Naive thymus-derived CD4-positive, alpha-beta T cell (primary cell): ENCODE measurements at regions not wholly inside any gene's neighbourhood (a gene's known extent, or its start where the extent isn't known, plus 50 kb on each side); places are given as distances from the start of the nearest gene placed in this dataset. TPM values are rescaled to one million over a fixed set of nuclear protein-coding genes. Genes with fewer than 3 reads are reported as not detected.

Experiments
- ATAC-seq: fragments of 150-1000 bp; cut with Tn5 transposase; 2 replicates; pipeline ENCODE4 v1.10.0; 2021; ENCODE audit warnings: mild to moderate bottlenecking, moderate library complexity
- CTCF ChIA-PET: fragments of 350-600 bp; sonication (Branson Sonifier 250); formaldehyde crosslinking; loops from one replicate; lab custom pipeline; 2021; ENCODE audit warnings: antibody characterized with exemption; lab: Charles Lee
- POLR2A ChIA-PET: fragments of 350-600 bp; sonication (Branson Sonifier 250); formaldehyde crosslinking; loops from one replicate; lab custom pipeline; 2021; ENCODE audit warnings: antibody characterized with exemption, inconsistent platforms; lab: Charles Lee
- DNase-seq, 9 donors: peaks; one replicate each; pipeline versions ENCODE4 v3.0.0 to v3.0.0-alpha.2; 2020 to 2022; ENCODE audit warnings: mixed read lengths in 1 of 9
- H3K27ac ChIP-seq: one replicate; pipeline ENCODE4 v1.7.0; 2013; ENCODE audit warnings: mild to moderate bottlenecking, low read depth, low read length, moderate library complexity
- H3K27me3 ChIP-seq, 2 donors: one replicate each; pipeline ENCODE4 v1.7.0; 2013; ENCODE audit warnings: low read length in 2 of 2, mild to moderate bottlenecking in 2 of 2, moderate library complexity in 2 of 2; ENCODE audit not compliant: control insufficient read depth in 2 of 2, insufficient read depth in 2 of 2
- H3K36me3 ChIP-seq, 3 experiments: 1 replicate in 2 of 3; 2 replicates in 1 of 3; pipeline ENCODE4 v1.7.0; 2013; ENCODE audit warnings: low read length in 3 of 3, mild to moderate bottlenecking in 3 of 3, moderate library complexity in 1 of 3; ENCODE audit not compliant: insufficient read depth in 3 of 3, control insufficient read depth in 2 of 3
- H3K4me1 ChIP-seq, 2 donors: one replicate each; pipeline ENCODE4 v1.7.0; 2013; ENCODE audit warnings: low read length in 2 of 2, mild to moderate bottlenecking in 2 of 2, moderate library complexity in 1 of 2; ENCODE audit not compliant: control insufficient read depth in 2 of 2, insufficient read depth in 2 of 2
- H3K4me3 ChIP-seq: 2 replicates; pipeline ENCODE4 v1.7.0; 2013; ENCODE audit warnings: mild to moderate bottlenecking, low read length
- H3K9me3 ChIP-seq, 3 experiments: 1 replicate in 2 of 3; 2 replicates in 1 of 3; pipeline ENCODE4 v1.7.0; 2013; ENCODE audit warnings: low read length in 3 of 3; ENCODE audit not compliant: control insufficient read depth in 2 of 3
- H3K27ac Mint-ChIP-seq, 9 donors: one replicate each; pipeline ENCODE4 v1.8.0; 2020 to 2022; ENCODE audit warnings: mixed read lengths in 9 of 9, mild to moderate bottlenecking in 8 of 9, moderate library complexity in 5 of 9, inconsistent platforms in 2 of 9
- H3K27me3 Mint-ChIP-seq, 5 donors: one replicate each; pipeline ENCODE4 v1.8.0; 2021 to 2022; ENCODE audit warnings: mixed read lengths in 5 of 5, mild to moderate bottlenecking in 1 of 5
- H3K36me3 Mint-ChIP-seq, 5 donors: one replicate each; pipeline ENCODE4 v1.8.0; 2020 to 2022; ENCODE audit warnings: mixed read lengths in 5 of 5, mild to moderate bottlenecking in 3 of 5, inconsistent platforms in 1 of 5
- H3K4me1 Mint-ChIP-seq, 7 donors: one replicate each; pipeline ENCODE4 v1.8.0; 2020 to 2022; ENCODE audit warnings: mixed read lengths in 7 of 7, mild to moderate bottlenecking in 3 of 7, inconsistent platforms in 1 of 7
- H3K4me3 Mint-ChIP-seq, 10 donors: one replicate each; pipeline ENCODE4 v1.8.0; 2020 to 2022; ENCODE audit warnings: mild to moderate bottlenecking in 10 of 10, mixed read lengths in 10 of 10, moderate library complexity in 6 of 10, inconsistent platforms in 2 of 10
- H3K9me3 Mint-ChIP-seq, 11 donors: one replicate each; pipeline ENCODE4 v1.8.0; 2020 to 2022; ENCODE audit warnings: mixed read lengths in 11 of 11, mild to moderate bottlenecking in 4 of 11, inconsistent platforms in 1 of 11, moderate library complexity in 1 of 11
- intact Hi-C, 2 donors: fragments of 100-400 bp; cut with micrococcal nuclease; formaldehyde crosslinking; loops; one replicate each; pipeline ENCODE4 v1.15.1; 2023
- microRNA-seq: library from miRNA; unstranded; fragments of <30 nt; microRNA quantifications from one replicate; pipeline ENCODE4 v1.2.0, GENCODE V29; 2022; ENCODE audit warnings: borderline microRNAs expressed

GRCh38 chr22:22835242-22835641 lies 52.4 kb upstream of the IGLL5 start:
- H3K27ac Mint-ChIP-seq = peak overlapping the region in 1 of 9 donors; percentile 26

GRCh38 chr22:22835771-22836291 lies 51.8 kb upstream of the IGLL5 start:
- H3K4me1 Mint-ChIP-seq = peaks cover 18 to 45% (median 22%) of the 10 kb centered on the region in 7 donors
- Histone ChIP-seq H3K27ac (no peak overlapping the region), H3K36me3 (no peaks in the 10 kb centered on the region), H3K4me3 (no peak overlapping the region), H3K9me3 (no peaks in the 10 kb centered on the region), H3K27me3 (no peaks in the 10 kb centered on the region), H3K4me1 (peaks cover 8 to 15% of the 10 kb centered on the region in 2 donors)
- ChIA-PET POLR2A (interaction anchor here (1.1 to 1.9 kb wide), 2 partner anchors 19 to 21 kb away, joined by 4 to 5 read pairs; no protein-coding TSS in a partner anchor), CTCF (interaction anchor here (0.9 to 2.8 kb wide), 3 partner anchors 13 to 49 kb away, joined by 3 to 9 read pairs (median 3); no protein-coding TSS in a partner anchor)
- H3K27me3 Mint-ChIP-seq = peaks cover 0 to 66% (median 0%) of the 10 kb centered on the region in 5 donors
- H3K4me3 Mint-ChIP-seq = no peak overlapping the region
- intact Hi-C loops = no loop called here
- H3K9me3 Mint-ChIP-seq = peaks cover 0 to 8% (median 3%) of the 10 kb centered on the region in 11 donors
- ATAC-seq = no peak
- no peak overlapping the region for H3K27ac Mint-ChIP-seq
- DNase-seq = no peak
- H3K36me3 Mint-ChIP-seq = peaks cover 0 to 4% (median 0%) of the 10 kb centered on the region in 5 donors

More at GRCh38 chr22:22835242-22835641, 52.4 kb upstream of the IGLL5 start:
- Histone ChIP-seq H3K27ac (no peak overlapping the region), H3K4me3 (no peak overlapping the region), H3K9me3 (no peaks in the 10 kb centered on the region), H3K4me1 (peaks cover 8 to 15% of the 10 kb centered on the region in 2 donors), H3K36me3 (no peaks in the 10 kb centered on the region), H3K27me3 (no peaks in the 10 kb centered on the region)
- DNase-seq = no peak
- CTCF ChIA-PET = interaction anchor here (1.2 to 1.3 kb wide), 2 partner anchors 13 to 15 kb away, joined by 3 to 9 read pairs; no protein-coding TSS in a partner anchor
- intact Hi-C loops = no loop called here
- H3K36me3 Mint-ChIP-seq = peaks cover 0 to 9% (median 0%) of the 10 kb centered on the region in 5 donors
- peaks cover 18 to 45% (median 22%) of the 10 kb centered on the region in 7 donors for H3K4me1 Mint-ChIP-seq
- POLR2A ChIA-PET = interaction anchor here (1.1 to 1.9 kb wide), 3 partner anchors 10 to 20 kb away, joined by 3 to 8 read pairs (median 5); no protein-coding TSS in a partner anchor
- no peak overlapping the region for H3K4me3 Mint-ChIP-seq
- ATAC-seq = no peak
- H3K9me3 Mint-ChIP-seq = peaks cover 0 to 12% (median 4%) of the 10 kb centered on the region in 11 donors
- H3K27me3 Mint-ChIP-seq = peaks cover 0 to 66% (median 0%) of the 10 kb centered on the region in 5 donors

- no peak overlapping the region for H3K27ac ChIP-seq
- CTCF ChIA-PET = interaction anchor here (0.7 to 2.8 kb wide), 4 partner anchors 12 to 61 kb away, joined by 3 to 9 read pairs (median 4); no protein-coding TSS in a partner anchor
- ATAC-seq = peak; percentile 34
These were observed 51.0 kb upstream of the IGLL5 start for GRCh38 chr22:22836635-22837034.

More at GRCh38 chr22:22836635-22837034, 51.0 kb upstream of the IGLL5 start:
- Mint-ChIP-seq H3K9me3 (peaks cover 0 to 4% (median 0%) of the 10 kb centered on the region in 11 donors), H3K27ac (peak overlapping the region in 3 of 9 donors; percentile 11 to 52 (median 34)), H3K4me1 (peaks cover 18 to 45% (median 22%) of the 10 kb centered on the region in 7 donors), H3K27me3 (peaks cover 0 to 64% (median 0%) of the 10 kb centered on the region in 5 donors), H3K36me3 (peaks cover 0 to 3% (median 0%) of the 10 kb centered on the region in 5 donors), H3K4me3 (no peak overlapping the region)
- Histone ChIP-seq H3K4me1 (peaks cover 8 to 15% of the 10 kb centered on the region in 2 donors), H3K27me3 (no peaks in the 10 kb centered on the region), H3K9me3 (no peaks in the 10 kb centered on the region), H3K4me3 (no peak overlapping the region), H3K36me3 (no peaks in the 10 kb centered on the region)
- intact Hi-C loops = no loop called here
- POLR2A ChIA-PET = interaction anchor here (0.8 to 2.1 kb wide), 4 partner anchors 20 to 27 kb away, joined by 4 to 8 read pairs (median 5); no protein-coding TSS in a partner anchor
- DNase-seq = no peak

Small RNA genes lying in the stretch of these regions (microRNA-seq; reads per million reads assigned to microRNA genes)
- gene MIR650 = not detected
